ENCODE measurements at regions not wholly inside any gene's neighbourhood (a gene's known extent, or its start where the extent isn't known, plus 50 kb on each side); places are given as distances from the start of the nearest gene placed in this dataset.

DNA sequence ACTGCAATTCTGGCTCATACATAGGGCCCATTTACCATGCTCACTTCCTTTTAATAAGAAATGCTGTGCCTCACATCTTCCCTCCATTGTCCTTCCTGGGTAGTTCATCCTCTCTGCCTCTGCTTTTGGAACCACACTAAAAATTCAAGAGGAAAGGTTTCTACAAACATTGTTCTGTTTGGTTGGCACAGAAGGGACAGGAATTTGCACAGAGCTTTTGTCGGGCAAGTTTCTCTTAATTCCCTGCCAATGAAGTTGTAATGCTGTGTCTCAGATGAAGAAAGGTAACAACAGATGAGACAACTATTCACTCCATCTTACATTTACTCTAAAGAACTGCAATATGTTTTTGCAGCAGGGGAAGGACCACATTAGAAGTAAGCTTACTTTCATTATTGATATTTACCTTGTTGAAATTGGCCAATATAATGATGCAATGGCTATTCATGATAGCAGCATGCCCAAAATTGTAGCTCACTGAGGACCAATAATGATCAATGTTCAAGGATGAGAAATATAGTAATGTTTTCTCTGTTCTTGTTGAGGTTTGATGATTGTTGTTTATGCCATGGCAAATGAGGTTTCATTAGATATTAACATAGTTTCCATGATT is 82.5 kb upstream of the HMHB1 start:
- DNase-seq, result no peak

DNA sequence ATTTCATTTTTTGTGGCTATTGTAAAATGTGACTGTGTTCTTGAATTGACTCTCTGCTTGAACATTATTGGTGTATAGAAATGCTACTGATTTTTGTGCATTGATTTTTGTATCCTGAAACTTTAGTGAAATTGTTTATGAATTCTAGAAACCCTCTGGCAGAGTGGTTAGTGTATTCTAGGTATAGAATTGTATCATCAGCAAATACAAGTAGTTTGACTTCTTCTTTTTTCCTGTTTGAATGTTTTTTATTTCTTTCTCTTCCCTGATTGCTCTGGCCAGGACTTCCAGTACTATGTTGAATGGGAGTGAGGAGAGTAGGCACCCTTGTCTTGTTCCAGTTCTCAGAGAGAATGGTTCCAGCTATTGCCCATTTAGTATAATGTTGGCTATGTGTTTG is 88.8 kb upstream of the HMHB1 start:
- DNase-seq, result no peak

DNA sequence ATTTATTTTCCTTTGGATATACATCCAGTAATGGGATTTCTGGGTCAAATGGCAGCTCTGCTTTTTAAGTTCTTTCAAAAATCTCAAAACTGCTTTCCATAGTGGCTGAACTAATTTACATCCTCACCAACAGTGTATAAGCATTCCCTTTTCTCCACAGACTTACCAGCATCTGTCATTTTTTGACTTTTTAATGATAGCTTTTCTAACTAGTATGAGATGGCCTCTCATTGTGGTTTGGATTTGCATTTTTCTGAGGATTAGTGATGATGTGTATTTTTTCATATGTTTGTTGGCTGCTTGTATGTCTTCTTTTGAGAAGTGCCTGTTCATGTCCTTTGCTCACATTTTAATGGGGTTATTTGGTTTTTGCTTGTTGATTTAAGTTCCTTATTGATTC is 90.0 kb upstream of the HMHB1 start:
- no peak for DNase-seq

DNA sequence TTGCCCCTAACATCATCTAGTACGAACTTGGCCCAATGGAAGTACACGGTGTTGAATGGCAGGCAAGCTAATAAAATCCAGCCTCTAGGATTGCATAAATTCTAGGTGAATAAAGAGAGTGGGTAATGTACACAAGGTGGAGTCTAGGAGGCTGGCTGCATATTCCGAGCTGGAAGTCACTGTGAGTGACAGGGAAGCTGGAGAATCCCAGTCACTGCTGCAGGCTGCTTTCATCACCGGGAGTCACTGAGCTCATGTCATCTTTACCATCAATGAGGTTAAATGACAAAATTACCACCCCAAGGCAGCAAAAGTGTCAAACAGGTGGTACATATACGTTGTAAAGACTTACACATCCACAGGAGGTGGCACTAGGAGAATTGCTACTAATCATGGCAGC is 91.3 kb upstream of the HMHB1 start:
- no peak for DNase-seq

DNA sequence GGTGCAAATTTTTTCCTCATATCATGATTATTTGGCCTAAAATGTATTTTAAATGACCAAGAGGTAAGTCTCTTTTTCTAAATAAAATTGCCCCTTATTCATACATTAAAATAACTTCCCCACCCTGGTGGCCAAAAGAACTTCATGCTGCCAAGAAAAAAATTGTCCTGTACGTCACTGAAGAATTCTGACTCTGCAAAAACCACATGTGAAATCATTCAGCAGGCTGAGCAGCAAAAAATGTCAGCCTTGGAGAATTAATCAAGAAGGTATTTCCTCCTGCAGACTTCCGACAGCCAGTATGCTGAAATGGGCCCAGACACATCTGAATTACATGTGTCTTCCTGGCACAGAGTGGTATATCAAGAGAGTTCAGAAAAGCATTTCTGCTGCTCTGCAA is 94.6 kb upstream of the HMHB1 start:
- no peak for DNase-seq

DNA sequence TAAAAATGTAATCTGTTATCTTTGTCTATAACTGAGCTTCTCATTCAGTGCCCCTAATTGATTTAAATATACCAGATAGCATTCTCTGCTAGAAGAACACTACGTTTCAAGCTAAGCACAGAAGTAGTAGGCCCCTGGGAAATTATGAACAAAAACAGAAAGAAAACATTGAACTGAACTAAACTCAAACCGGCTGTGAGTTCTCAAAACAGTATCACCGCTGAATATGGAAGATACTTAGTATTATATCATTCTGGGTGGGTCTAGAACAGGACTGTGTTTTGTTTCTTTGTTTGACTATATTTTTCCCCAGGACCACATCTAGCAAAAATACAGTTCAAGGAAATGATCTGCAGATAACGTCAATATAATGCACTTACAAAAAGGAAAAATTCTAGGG is 95.1 kb upstream of the HMHB1 start:
- no peak for DNase-seq

DNA sequence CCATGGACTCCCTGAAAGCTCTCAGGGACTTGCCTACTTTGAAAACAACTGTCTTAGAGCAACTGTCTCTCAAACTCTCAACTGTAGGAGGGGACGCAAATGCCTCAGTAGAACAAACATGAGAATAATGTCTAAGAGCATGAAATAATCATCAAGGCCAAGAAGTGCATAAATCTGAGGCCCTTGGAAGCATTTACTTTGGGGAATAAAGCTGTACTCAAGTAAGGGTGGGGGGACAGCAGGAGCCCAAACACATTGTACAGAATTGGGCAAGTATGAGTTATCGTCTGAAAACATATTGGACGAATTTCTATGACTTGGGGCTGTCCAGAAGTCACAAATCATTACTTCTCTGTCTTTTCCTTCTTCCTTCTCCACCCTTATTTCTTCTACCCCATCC is 96.3 kb upstream of the HMHB1 start:
- DNase-seq, result no peak

DNA sequence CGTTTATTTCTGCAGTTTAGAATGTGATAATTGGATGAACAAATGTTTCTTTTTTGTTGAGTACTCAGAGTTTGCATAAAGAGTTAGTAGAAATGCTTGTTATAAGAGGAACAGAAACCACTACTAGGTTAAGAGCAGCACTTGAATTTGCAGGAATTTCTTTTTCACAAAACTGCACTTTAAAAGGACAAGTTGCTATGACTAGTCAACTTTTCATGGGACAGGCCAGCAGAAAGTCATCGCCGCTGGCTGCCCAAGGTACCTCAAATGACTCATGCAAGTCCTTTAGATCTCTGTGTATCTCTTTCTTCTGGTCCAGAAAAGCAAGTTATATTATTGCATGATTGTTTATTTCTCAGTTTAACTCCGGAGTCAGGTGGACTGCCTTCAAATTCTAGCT is 97.3 kb upstream of the HMHB1 start:
- DNase-seq, result no peak

DNA sequence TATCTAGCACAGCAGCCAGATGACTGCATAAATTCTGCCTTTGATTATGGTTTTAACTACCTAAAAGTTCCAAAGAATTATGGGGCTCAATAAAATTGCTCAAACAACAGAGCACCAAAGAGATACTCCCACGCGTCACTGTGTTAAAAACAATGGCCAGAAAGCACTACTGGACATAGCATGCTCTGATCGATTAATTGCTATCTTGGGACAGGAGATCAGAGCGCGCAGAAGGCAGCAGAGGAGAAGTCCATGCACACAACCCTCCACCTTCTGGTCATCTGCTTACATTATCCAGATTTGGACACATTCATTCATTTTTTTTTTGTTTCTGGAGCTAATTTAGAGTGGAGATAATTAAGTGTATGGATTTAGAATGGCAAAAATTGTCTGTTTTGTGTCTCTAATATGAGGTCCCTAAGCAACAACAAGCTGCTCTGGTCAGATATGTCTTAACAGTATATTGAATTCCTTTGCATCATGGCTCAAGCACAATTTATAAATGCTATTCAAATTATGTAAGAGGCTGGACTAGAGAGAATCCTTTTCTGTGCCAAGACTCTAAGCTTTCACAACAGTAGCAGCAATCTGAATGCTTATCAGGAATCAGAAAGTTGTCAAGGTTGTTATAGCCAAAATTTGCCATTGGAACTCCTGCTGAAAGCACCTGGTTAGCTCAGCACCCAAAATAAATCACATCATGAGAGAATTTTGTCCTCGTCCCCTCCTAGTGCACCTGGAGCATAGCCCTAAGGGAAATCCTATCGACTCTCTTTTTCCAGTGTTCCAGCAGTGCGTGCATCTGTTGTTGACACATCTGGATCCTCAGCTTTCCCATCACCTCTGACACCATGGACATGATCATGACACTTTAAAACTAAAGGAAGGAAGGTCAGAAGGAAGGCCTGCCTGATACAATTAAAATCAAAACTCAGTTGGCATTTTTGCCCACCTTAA is 98.6 kb upstream of the HMHB1 start:
- no peak for DNase-seq

DNA sequence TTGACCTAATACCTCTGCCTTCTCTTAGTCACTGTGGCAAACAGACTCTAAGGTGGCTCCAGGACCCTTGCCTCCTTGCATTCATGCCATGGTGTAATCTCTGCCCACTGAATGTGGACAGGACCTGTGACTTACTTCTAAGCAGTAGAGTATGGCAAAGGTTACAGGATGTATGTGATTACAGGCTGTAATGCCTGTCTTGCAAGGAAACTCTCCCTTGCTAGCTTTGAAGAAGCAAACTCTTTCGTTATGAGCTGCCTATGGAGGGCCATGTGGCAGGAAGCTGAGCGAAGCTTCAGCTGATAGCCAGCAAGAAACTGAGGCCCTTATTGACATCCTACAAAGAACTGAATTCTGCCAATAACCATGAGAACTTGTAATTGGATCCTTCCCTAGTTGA is 103.3 kb upstream of the HMHB1 start:
- DNase-seq, result no peak

DNA sequence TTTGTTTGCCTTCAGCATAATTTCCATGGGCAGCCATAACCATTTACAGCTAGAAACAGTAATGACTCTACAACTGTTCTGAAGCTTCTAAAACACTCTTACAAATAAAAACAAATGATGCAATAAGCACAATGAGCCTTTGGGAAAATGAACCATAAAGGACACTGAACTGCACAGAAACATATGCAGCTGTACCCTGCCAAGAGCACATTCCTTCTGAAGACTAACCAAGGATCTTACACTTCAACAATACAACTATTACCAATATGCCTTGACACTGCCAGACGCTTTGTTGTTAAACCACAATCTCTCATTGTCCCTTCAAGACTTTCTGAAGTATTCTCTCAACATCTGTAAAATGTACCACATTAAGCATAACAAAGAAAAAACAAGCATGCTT is 104.2 kb upstream of the HMHB1 start:
- DNase-seq, result no peak

DNA sequence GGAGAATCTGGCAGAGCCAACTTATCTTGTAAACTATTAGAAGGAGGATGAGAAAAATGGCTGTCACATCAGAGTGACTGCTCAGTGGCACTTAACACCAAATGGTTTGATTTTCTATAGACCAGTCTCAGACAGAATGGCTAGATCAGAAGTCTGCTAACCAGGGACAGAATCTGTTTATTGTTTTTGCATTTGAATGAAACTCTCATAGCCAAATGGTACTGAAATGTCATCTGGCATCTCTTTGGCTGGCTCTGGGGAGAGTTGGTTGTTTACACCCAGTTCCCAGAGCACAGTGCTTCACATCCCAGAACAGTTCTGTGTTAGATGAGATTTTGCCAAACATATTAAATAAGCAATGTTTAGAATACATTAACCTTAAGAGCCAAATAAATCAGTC is 106.6 kb upstream of the HMHB1 start:
- no peak for DNase-seq

DNA sequence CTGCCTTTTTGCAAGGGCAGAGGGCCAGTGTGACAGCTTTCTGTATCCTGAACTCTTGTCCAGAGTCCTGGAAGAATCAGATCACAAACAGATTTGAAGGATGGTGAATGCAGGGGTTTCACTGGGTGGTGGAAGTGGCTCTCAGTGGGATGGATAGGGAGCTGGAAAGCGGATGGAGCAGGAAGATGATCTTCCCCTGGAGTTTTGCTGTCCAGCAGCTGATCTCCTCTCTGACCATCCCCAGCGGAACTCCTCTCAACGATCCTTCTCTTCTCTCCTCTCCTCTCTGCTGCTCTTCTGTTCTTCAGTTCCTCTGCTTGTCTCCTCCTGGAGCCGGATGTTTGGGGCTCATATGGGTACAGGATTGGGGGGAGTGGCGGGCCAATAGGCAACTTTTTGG is 108.3 kb upstream of the HMHB1 start:
- no peak for DNase-seq

DNA sequence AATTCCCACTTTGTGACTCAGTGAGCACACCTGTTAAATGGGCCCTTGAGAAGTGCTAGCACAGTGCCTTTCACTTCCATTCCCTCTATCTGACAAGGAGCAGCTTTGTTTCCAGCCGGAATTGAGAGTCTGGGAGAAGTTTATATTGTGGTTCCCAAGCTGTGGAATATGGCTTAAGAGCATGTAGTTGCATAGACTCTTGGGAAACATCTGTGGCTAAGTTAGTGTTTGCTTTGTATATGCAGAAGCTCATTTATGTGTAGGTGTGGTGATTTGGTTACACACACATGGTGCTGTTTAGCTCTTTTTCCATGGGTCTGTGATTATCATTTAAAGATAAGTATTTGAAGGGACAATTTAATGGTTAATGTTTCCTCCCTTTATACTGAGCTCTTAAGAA is 110.5 kb upstream of the HMHB1 start:
- no peak for DNase-seq

DNA sequence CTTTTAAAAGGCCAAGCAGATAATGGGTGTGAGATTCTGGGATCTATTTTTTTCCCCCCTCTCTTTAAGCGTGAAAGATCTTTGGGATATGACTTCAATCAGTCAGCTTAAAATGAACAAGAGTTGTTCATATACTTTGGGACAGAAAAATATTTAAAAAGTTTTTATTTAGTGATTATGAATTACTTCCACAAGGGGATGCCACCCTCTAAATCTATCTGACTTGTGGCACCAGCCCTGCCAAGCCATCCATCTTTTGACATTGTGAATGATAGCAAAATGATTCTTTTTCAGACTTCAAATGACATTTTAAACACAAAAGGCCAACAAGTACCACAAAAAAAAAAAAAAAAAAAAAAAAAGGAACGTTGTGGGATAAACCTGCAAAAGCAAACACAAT is 111.0 kb upstream of the HMHB1 start:
- no peak for DNase-seq

DNA sequence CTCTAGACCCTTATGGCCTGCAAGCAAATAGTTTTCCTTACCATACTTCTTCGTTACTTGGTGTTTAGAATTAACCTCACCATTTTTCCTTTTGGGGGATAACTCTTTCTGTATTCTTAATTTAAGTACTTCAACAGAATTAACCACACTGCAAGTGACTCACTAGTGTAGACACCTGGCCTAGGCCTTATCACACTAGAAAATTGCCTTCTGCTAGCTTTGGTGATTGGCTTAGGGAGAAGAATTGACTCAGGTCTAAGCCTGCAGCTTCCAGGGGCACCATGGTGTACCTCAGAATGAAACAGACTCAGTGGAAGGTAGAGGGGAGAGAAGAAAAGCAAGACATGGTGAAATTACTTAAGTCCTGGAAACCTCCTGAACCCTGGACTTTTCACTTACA is 112.8 kb upstream of the HMHB1 start:
- no peak for DNase-seq

DNA sequence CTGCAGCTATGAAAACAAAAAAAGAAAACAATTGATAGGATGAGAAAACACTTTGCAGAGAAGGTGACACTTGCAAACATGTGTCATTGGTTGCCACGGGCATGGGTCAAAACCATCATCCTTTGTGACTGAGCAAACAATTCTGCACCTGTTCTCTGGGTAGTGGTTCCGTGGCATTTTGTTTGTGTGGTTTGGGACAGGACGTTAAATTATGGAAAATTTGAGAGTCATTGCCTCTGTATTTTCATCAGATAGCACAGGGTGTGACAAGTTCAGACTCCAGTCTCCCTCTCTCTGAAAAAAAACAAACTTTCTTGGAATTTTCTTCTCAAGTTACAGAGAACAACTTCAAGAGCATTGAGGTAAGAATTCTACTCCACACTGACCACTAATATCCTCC is 113.4 kb upstream of the HMHB1 start:
- DNase-seq, result no peak

DNA sequence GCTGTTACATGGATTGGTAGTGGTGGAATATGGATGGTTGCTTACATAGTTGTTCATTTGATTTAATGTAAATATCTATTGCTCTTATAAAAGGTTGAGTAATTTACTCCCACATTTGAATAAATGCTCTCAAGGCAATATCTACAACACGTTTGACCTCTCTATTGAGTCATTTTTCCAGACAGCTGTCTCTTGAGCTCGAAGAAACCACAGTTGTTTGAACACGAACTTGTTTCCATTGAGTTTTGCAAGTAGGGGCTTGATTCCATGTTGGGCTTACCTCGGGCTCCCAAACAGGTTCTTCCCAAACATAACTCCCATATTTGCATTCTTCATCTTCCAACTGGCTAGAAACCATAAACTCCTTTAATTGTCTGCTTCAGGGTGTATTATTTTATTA is 115.0 kb upstream of the HMHB1 start:
- DNase-seq, result no peak

DNA sequence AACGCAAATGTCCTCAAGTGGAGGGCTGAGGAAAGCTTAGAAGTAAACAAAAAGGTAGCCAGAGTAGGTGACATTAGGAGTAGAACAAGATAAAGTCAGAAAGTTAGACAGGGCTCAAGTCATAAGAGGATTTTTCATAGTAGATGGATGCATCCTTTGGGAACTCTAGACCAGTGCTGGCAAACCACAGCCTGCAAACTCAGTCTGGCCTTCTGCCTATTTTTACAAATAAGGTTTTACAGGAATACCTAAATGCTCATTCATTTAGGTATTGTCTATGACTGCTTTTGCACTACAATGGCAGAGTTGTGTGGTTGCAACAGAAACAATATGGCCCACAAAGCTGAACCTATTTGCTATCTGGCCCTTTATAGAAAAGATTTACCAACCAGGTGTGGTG is 116.0 kb upstream of the HMHB1 start:
- DNase-seq, result no peak

DNA sequence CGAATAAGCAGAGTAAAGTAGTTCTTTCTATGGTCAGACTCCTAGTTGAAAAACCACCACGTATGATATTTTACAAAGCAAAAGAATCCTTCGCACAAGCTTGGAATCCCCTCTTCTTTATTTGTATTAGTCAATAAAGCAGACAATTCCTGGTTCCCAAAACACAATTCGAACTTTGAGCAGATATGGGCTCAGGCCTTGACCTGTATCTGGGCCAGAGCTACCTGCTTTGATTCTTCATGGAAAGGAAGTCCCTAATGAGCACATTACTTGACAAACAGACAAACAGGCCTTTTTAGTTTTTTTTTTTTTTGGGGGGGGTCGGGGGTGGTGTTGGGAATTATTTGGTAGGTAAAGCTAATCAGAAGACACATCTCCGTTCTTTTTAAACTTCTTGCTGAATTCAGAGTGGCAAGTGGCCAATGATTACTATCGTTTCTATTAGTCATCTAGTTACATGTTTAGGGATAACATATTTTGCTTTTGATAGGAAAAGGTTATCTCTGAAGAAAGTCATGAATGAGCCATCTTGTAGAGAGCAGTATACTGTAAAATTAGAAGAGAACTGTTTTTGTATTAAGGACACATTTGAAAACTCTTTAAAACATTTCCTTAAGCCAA is 116.6 kb upstream of the HMHB1 start:
- DNase-seq, result no peak

DNA sequence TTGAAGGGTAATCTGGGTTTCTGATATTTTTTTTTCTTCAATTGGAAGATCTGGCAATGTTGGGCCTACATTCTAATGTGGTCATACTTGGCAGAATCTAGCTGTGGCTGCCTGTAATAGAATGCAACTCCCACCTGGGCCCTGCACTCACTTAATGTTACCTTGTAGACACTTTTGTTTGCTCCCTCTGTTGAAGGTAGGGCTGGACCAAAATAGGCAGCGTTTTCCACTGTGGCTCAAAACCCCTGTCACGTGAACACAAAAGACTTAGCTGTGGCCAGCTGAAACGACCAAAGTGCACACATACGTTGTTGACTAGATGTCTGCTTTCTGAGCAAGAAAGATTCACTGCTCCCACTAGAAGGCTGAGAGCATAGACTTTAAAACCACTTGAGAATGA is 117.6 kb upstream of the HMHB1 start:
- no peak for DNase-seq

DNA sequence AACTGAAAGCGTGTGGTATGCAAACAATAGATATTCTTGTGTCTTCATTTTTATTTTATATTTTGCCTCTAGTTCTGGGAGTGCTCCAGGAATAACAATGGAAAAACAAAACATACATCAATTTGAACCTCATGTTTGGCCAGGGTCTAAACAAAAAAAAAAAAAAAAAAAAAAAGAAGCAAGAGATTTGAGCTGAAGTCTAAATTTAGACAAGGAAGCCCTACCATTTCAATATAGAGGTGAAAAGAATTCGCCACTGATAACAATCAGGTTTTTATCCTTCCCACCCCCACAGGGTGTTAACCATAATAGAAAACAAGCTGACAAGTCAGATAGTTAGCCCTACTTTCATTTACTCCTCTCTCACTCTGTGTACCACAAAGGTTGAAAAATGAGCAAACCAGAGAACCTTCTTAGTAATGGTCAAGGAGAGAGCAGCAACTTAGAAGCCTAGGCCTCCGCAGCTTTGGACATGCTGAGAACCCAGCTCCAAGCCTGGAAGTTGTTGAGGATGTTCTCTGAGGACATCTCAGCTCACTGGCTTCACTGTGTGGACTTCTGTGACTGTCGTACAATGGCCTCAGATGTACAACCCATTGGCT is 118.2 kb upstream of the HMHB1 start:
- no peak for DNase-seq

DNA sequence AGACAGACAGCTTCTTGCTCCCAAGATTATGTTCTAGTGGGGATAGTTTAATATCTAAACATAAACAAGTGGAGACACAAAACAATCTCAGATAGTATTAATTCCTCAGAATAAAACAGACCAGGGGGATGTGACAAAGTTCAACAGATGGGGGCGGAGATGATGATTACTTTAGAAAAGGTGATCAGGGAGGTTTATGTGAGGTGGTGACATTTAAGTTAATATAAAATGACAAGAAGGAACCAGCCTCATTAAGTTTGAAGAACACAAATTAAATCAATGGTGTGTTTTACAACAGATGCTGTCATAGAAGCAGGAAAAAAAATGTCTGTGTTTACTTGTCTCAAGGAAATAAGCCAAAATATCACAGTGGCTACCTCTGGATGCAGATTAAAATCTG is 119.6 kb upstream of the HMHB1 start:
- no peak for DNase-seq

DNA sequence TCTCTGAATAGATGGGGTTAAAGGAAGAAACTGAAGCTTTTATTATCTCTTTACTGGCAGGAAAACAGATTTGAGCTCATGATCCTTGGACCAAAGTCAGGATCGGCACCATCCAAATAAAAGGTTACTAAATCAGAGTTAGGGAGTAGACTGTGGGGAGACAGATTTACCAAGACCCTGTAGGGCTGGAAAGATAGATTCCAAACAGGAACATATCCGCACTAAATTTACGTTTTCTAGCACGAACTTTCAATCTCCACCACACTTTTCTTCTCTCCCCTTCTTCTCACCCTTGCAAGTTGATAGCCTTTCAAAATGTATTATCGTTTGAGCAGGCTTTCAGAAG is 120.0 kb upstream of the HMHB1 start:
- no peak for DNase-seq

Measured in NCI-H1092 treated with DMSO at 0.1 percent for 48 hours (cell line).